ENCODE measurements at regions not wholly inside any gene's neighbourhood (a gene's known extent, or its start where the extent isn't known, plus 50 kb on each side); places are given as distances from the start of the nearest gene placed in this dataset.

DNA sequence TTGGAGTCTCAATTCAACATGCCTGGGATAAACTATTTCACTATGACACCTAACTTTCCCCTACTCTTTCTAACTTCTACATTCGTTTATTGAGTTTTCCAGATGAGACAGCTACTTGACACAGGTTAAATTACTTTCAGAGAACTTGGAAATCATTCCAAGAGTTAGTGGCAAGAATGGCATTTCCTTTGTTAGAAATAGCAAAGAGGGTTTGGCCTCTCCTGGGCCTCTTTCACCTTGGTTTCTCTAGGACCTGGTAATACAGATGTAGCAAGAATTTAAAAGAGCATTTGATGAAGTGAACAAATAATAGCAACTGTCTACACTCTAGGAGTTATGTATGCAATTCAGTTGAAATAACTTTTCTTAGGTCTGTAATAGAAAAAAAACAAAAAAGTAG lies 748.9 kb downstream of the MECOM start:
- TF ChIP-seq ZBTB7A (IDR thresholded peaks at IDR 0.05; ENCODE audit: low read depth) (no peak), NFIC (IDR thresholded peaks at IDR 0.05) (no peak), CEBPB (IDR thresholded peaks at IDR 0.05) (no peak), YY1 (IDR thresholded peaks at IDR 0.05; ENCODE audit: low read depth) (no peak), FOXM1 (IDR thresholded peaks at IDR 0.05; ENCODE audit: borderline replicate concordance, low read depth) (no peak), TEAD4 (IDR thresholded peaks at IDR 0.05) (no peak), RAD21 (IDR thresholded peaks at IDR 0.05; ENCODE audit: low read depth) (no peak), TCF12 (IDR thresholded peaks at IDR 0.05; ENCODE audit: low read depth) (no peak), EGR1 (IDR thresholded peaks at IDR 0.05) (no peak), CREB1 (IDR thresholded peaks at IDR 0.05; ENCODE audit: low read depth) (no peak), TAF1 (IDR thresholded peaks at IDR 0.05; ENCODE audit: low read depth) (no peak)
- TF ChIP-seq, protein P1, sequence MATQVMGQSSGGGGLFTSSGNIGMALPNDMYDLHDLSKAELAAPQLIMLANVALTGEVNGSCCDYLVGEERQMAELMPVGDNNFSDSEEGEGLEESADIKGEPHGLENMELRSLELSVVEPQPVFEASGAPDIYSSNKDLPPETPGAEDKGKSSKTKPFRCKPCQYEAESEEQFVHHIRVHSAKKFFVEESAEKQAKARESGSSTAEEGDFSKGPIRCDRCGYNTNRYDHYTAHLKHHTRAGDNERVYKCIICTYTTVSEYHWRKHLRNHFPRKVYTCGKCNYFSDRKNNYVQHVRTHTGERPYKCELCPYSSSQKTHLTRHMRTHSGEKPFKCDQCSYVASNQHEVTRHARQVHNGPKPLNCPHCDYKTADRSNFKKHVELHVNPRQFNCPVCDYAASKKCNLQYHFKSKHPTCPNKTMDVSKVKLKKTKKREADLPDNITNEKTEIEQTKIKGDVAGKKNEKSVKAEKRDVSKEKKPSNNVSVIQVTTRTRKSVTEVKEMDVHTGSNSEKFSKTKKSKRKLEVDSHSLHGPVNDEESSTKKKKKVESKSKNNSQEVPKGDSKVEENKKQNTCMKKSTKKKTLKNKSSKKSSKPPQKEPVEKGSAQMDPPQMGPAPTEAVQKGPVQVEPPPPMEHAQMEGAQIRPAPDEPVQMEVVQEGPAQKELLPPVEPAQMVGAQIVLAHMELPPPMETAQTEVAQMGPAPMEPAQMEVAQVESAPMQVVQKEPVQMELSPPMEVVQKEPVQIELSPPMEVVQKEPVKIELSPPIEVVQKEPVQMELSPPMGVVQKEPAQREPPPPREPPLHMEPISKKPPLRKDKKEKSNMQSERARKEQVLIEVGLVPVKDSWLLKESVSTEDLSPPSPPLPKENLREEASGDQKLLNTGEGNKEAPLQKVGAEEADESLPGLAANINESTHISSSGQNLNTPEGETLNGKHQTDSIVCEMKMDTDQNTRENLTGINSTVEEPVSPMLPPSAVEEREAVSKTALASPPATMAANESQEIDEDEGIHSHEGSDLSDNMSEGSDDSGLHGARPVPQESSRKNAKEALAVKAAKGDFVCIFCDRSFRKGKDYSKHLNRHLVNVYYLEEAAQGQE (IDR thresholded peaks at IDR 0.05; ENCODE audit: low read depth) = no peak
- TF ChIP-seq, protein P2, sequence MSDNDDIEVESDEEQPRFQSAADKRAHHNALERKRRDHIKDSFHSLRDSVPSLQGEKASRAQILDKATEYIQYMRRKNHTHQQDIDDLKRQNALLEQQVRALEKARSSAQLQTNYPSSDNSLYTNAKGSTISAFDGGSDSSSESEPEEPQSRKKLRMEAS (IDR thresholded peaks at IDR 0.05) = no peak
- TF ChIP-seq, protein P3, sequence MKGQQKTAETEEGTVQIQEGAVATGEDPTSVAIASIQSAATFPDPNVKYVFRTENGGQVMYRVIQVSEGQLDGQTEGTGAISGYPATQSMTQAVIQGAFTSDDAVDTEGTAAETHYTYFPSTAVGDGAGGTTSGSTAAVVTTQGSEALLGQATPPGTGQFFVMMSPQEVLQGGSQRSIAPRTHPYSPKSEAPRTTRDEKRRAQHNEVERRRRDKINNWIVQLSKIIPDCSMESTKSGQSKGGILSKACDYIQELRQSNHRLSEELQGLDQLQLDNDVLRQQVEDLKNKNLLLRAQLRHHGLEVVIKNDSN (IDR thresholded peaks at IDR 0.05) = no peak

DNA sequence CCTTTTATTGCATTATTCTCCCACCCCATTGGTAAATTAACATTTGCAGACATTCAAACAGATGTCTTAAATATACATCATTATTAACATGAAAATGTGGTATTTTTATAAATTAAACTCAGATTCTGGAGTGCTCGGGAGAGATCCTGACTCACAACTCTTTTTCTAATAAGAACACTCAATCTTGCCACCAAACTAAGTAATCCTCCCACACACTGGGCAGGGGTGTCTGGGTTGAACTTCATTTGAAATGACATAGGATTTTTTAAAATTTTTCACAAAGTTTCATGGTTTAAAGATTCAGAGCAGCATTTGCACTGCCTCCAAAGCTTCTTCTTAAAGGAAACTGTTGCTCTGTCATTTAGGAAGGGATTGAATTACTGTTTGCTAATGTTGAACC lies 754.3 kb downstream of the MECOM start:
- no peak for TF ChIP-seq ZBTB7A (IDR thresholded peaks at IDR 0.05; ENCODE audit: low read depth)
- TF ChIP-seq FOXM1 (IDR thresholded peaks at IDR 0.05; ENCODE audit: borderline replicate concordance, low read depth) = no peak
- TF ChIP-seq CEBPB (IDR thresholded peaks at IDR 0.05) = no peak
- no peak for TF ChIP-seq YY1 (IDR thresholded peaks at IDR 0.05; ENCODE audit: low read depth)
- TF ChIP-seq EGR1 (IDR thresholded peaks at IDR 0.05) = no peak
- TF ChIP-seq TEAD4 (IDR thresholded peaks at IDR 0.05) = no peak
- no peak for TF ChIP-seq TCF12 (IDR thresholded peaks at IDR 0.05; ENCODE audit: low read depth)
- no peak for TF ChIP-seq CREB1 (IDR thresholded peaks at IDR 0.05; ENCODE audit: low read depth)
- TF ChIP-seq, protein P2 (IDR thresholded peaks at IDR 0.05) = no peak
- no peak for TF ChIP-seq EP300 (IDR thresholded peaks at IDR 0.05; ENCODE audit: borderline replicate concordance)
- TF ChIP-seq, protein P3 (IDR thresholded peaks at IDR 0.05) = no peak
- TF ChIP-seq, protein P1 (IDR thresholded peaks at IDR 0.05; ENCODE audit: low read depth) = no peak
- no peak for TF ChIP-seq NFIC (IDR thresholded peaks at IDR 0.05)
- no peak for TF ChIP-seq TAF1 (IDR thresholded peaks at IDR 0.05; ENCODE audit: low read depth)
- no peak for TF ChIP-seq RAD21 (IDR thresholded peaks at IDR 0.05; ENCODE audit: low read depth)

DNA sequence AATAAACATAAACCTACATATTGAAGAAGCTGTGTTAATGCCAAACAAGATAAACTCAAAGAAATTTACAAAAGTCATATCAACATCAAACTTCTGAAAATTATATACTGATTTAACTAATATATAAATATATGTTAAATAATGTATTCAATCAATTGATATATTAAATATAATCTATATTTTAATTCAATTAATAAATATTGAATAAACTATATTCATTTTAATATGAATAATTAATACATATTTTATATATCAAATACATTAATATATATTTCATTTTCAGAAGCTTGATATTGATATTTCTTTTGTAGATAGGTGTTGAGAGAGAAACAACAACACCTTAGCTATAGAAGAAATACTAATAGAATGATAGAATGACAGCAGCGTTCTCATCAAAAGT lies 768.1 kb downstream of the MECOM start:
- no peak for TF ChIP-seq RAD21 (IDR thresholded peaks at IDR 0.05; ENCODE audit: low read depth)

DNA sequence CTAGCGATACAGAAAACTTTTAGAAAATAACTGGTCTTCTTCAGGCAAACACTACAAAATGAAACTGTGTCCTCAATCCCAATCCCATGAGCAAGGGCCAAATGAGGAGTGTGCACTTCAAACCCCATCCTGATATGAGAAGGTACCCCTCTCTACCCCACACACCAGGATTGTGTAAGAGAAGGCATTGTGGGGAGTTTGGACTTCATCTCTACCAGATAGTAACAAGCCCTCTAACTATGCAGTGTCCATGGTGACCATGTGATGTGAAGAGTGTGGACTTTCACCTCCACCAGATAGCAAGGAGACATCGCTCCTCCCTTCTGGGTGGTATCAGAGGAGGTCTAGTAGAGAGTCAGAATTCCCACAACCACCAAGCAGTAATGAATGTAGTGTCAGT lies 769.3 kb downstream of the MECOM start:
- TF ChIP-seq TEAD4 (IDR thresholded peaks at IDR 0.05) = no peak
- TF ChIP-seq, protein P3 (IDR thresholded peaks at IDR 0.05) = no peak
- TF ChIP-seq, protein P2 (IDR thresholded peaks at IDR 0.05) = no peak
- no peak for TF ChIP-seq CREB1 (IDR thresholded peaks at IDR 0.05; ENCODE audit: low read depth)
- TF ChIP-seq EP300 (IDR thresholded peaks at IDR 0.05; ENCODE audit: borderline replicate concordance) = no peak
- no peak for TF ChIP-seq FOXM1 (IDR thresholded peaks at IDR 0.05; ENCODE audit: borderline replicate concordance, low read depth)
- no peak for TF ChIP-seq NFIC (IDR thresholded peaks at IDR 0.05)
- TF ChIP-seq CEBPB (IDR thresholded peaks at IDR 0.05) = no peak
- no peak for TF ChIP-seq ZBTB7A (IDR thresholded peaks at IDR 0.05; ENCODE audit: low read depth)

DNA sequence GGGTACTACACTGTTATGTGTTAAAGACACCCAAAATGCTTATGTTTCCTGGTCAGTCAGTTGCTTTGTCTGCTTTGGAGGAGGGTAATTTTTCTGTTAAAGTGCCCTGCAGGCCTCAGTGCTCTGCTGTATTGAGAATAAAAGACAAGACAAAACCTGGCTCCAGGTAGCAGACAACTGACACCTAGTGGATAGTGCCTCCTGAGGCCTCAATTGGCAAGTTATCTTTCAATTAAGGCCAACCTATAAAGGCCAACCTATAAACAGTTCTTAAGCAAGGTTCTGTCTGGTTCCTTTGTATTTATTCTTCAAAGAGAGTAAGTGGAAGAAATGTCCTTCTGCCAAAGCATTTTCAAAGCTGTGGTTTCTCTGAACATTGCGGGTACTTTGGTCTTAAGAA lies 773.8 kb downstream of the MECOM start:
- TF ChIP-seq, protein P2 (IDR thresholded peaks at IDR 0.05) = no peak
- TF ChIP-seq TCF12 (IDR thresholded peaks at IDR 0.05; ENCODE audit: low read depth) = no peak
- TF ChIP-seq TEAD4 (IDR thresholded peaks at IDR 0.05) = no peak
- TF ChIP-seq EGR1 (IDR thresholded peaks at IDR 0.05) = no peak
- TF ChIP-seq ZBTB7A (IDR thresholded peaks at IDR 0.05; ENCODE audit: low read depth) = no peak
- TF ChIP-seq CEBPB (IDR thresholded peaks at IDR 0.05) = no peak
- TF ChIP-seq, protein P3 (IDR thresholded peaks at IDR 0.05) = no peak
- TF ChIP-seq, protein P1 (IDR thresholded peaks at IDR 0.05; ENCODE audit: low read depth) = no peak
- TF ChIP-seq NFIC (IDR thresholded peaks at IDR 0.05) = no peak
- no peak for TF ChIP-seq FOXM1 (IDR thresholded peaks at IDR 0.05; ENCODE audit: borderline replicate concordance, low read depth)
- TF ChIP-seq YY1 (IDR thresholded peaks at IDR 0.05; ENCODE audit: low read depth) = no peak
- TF ChIP-seq TAF1 (IDR thresholded peaks at IDR 0.05; ENCODE audit: low read depth) = no peak
- TF ChIP-seq CREB1 (IDR thresholded peaks at IDR 0.05; ENCODE audit: low read depth) = no peak
- no peak for TF ChIP-seq RAD21 (IDR thresholded peaks at IDR 0.05; ENCODE audit: low read depth)
- no peak for TF ChIP-seq EP300 (IDR thresholded peaks at IDR 0.05; ENCODE audit: borderline replicate concordance)
